OCI-LY3 (cell line): ENCODE measurements at regions not wholly inside any gene's neighbourhood (a gene's known extent, or its start where the extent isn't known, plus 50 kb on each side); places are given as distances from the start of the nearest gene placed in this dataset.

Source experiments
- EZH2phosphoT487 ChIP-seq: fragments of 200-600 bp; shearing (Covaris generic); IDR thresholded peaks from 2 replicates; pipeline ENCODE4 v1.6.1; 2018; ENCODE audit warnings: antibody characterized with exemption, mixed run types, low read depth
- TF ChIP-seq, protein P1 (sequence below): fragments of 200-600, 300-600 bp; sonication (generic); IDR thresholded peaks from 2 replicates; pipeline ENCODE4 v1.5.1; 2014; ENCODE audit warnings: antibody characterized with exemption, low read length, low read depth

DNA sequence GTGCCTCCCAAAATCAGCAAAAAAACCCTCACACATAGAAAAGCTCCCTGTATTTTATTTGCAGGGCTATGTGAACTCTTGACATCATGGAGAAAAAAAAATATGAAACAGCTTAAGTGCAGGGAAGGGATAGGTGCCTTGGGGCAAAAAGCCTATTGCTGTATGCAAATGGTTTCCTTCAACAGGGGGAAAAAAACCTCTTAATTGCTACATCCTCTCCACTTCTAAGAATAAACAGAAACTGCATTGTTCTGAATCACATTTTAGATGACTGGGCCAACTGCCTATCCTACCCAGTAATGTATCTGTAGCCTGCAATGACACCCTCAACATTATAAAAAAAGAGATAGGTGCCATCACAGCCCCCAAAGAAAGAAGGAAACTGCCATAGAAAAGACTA lies 229.4 kb upstream of the GALNTL6 start:
- TF ChIP-seq, protein P1, sequence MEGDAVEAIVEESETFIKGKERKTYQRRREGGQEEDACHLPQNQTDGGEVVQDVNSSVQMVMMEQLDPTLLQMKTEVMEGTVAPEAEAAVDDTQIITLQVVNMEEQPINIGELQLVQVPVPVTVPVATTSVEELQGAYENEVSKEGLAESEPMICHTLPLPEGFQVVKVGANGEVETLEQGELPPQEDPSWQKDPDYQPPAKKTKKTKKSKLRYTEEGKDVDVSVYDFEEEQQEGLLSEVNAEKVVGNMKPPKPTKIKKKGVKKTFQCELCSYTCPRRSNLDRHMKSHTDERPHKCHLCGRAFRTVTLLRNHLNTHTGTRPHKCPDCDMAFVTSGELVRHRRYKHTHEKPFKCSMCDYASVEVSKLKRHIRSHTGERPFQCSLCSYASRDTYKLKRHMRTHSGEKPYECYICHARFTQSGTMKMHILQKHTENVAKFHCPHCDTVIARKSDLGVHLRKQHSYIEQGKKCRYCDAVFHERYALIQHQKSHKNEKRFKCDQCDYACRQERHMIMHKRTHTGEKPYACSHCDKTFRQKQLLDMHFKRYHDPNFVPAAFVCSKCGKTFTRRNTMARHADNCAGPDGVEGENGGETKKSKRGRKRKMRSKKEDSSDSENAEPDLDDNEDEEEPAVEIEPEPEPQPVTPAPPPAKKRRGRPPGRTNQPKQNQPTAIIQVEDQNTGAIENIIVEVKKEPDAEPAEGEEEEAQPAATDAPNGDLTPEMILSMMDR = no peak
- TF ChIP-seq EZH2phosphoT487 = no peak
